HG02588 (cell line): ENCODE measurements at regions not wholly inside any gene's neighbourhood (a gene's known extent, or its start where the extent isn't known, plus 50 kb on each side); places are given as distances from the start of the nearest gene placed in this dataset.
"Not testable (repeated sequence)": the region's sequence is repeated elsewhere in the genome, so short reads cannot be mapped to it uniquely, and the experiment has no call there.

Experiments used
- ATAC-seq: cut with Tn5 transposase; IDR thresholded peaks from one replicate; pipeline ENCODE4 v1.9.1; 2021; ENCODE audit warnings: mild to moderate bottlenecking, moderate library complexity; ENCODE audit not compliant: unreplicated experiment

- ATAC-seq, result no peak
Observed at GRCh38 chr11:71334191-71334590, 81.8 kb upstream of the SHANK2 start.

- no peak for ATAC-seq
Observed at GRCh38 chr11:71333473-71333872, 81.1 kb upstream of the SHANK2 start.

GRCh38 chr11:71332447-71332846 is 80.1 kb upstream of the SHANK2 start:
- ATAC-seq, result no peak

DNA sequence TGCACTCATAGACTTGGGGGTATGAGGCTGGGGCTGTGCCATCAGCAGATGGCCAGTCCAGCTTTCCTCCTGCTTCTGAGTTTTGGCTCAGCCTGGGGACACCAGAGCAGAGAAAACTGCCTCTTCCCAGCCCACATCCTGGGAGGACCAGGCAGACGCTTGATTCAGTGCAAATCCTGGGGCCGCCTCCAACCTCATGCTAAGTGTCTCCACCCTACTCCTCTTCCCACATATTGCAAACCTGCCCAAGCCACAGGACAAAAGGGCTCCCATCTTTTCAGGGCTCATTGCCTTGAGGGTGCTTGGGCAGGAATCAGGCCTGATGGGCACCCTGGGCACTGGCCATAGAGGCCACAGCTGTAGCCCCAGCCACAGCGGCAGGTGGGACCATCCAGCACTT is 79.7 kb upstream of the SHANK2 start:
- ATAC-seq, result no peak

- ATAC-seq, result no peak
Observed at GRCh38 chr11:71331631-71332030, 79.3 kb upstream of the SHANK2 start.

- no peak for ATAC-seq
Observed at GRCh38 chr11:71330996-71331395, 78.6 kb upstream of the SHANK2 start.

DNA sequence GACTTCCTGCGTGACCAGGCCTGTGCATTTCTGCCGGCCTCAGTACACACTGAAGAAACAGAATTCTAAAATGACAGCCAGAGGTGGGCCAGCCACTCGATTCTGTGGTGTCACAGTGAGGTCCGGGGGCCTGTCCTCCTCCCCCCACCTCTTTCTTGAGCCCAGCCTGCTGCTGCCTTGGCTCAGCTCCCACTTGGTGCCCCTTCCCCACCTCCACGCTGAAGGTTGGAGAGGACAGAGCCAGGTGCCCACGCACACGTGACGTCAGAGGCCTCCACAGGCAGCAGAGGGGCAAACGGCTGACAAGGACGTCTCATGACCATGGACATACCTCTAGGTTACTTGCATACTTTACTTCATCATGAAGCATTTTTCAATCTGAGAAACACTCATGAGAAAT is 78.0 kb upstream of the SHANK2 start:
- ATAC-seq, result no peak

DNA sequence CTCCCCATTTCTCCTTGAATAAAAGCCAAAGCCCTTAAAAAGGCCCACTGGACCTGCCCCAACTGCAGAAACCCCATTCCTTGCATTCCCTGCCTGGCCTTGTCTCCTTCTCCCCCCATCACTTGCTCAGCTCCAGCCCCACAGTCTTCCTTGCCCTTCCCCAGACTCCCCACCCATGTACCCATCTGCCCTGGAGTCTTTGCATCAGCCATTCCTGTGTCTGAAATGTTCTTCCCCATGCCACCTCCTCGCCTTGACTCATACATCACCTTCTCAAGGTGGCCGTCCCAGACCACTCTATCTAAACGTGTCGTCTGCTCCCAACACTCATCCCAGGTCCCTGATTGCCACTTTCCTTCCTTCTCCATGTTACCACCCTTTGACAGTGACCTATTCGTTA is 77.4 kb upstream of the SHANK2 start:
- no peak for ATAC-seq

GRCh38 chr11:71329165-71329510 is 76.8 kb upstream of the SHANK2 start:
- ATAC-seq, result no peak

DNA sequence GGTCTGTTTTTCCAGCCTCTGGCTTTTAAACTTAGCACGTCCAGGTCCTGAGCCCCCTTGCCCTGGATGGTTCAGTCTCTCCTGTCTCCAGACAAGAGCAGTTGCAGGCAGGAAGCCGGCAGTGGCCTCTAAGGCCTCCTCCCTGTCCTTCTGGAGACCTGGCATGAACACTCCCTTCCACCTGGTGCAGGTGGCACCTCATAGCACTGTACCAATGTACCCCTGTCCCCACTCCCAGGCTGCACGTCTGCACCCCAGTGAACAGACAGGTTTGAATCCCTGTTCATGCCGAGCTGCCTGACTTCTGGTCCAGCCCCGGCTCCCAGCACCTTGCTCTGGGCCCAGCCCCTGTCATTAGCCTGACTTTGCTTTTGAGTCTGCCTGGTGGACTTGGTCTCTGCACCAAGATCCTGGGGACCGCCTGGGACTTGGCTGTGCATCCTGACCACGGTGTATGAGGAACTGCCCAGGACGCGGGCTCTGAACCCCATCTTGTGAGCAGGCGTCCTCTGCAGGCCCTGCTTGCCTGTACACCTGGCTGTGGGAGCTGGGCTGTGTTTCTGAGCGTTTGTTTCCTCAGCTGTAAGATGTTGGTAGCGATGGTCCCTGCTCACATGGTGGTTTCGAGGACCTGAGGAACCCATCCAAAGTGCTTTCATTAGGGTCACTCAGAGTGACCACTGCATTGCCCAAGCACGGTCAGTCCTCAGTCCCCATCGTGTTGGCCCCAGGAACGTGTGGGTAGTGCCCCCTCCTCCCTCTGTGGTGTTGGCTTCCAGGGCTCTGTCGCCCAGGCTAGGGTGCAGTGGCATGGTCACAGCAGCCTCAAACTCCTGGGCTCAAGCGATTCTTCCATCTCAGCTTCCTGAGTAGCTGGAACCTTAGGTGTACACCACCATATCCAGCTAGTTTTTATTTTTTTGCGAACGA is 75.0 kb upstream of the SHANK2 start:
- no peak for ATAC-seq

DNA sequence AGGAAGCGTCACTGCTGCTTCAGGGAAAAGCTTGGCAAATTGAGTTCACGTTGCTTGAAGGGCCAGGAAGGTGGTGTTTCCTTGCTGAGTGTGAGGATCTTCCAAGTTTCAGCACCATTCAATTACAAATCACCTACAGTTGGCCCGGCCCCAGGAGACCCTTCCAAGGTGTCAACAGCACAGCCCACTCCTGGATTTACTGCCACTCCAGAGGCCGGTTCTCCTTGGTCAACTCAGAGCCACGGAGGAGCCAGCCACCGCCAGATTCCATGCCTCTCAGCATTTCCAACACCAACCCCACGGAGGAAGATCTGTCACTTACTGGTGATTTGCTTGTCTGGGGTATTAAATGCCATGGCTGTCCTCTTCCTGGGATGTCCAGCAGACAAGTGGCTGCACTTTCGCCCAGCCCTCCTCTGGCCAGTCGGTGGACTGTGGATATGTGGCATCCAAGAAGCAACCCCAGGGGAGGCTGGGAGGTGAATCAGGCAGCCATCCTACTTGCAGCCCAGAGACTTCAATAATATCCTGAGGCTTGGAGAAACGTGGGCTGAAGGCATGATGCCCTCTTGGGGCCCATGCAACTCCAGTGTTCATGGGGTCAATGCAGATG is 74.1 kb upstream of the SHANK2 start:
- no peak for ATAC-seq

GRCh38 chr11:71325418-71326327 is 73.3 kb upstream of the SHANK2 start:
- no peak for ATAC-seq

DNA sequence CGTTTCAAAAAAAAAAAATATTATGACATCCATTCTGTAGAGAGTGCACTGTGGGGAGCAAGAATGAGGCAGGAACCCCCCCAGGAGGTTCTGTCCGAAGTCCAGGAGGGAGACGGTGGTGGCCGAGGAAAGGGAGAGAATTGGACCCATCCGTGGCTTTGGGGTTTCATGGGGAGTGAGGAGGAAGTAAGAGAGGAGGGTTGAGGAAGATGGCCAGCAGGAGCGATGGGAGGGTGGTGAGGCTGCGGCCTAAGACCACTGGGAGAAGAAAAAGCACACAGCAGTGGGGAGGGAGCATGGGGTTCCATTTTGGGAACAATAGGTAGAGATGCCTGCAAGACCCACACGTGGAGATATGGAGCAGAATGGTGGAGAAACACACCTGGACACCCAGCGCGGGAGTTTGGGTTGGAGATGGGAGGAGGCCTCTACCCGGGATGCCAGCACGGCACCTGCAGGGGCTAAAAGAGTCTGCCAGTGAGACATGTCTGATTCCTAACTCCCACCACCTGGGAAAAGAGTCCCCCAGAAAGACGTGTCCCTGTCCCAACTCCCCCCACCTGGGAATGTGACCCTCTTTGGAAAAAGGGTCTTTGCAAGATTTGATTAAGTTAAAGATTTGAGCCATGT is 72.5 kb upstream of the SHANK2 start:
- ATAC-seq, result no peak

- no peak for ATAC-seq
Observed at GRCh38 chr11:71323876-71324526, 71.6 kb upstream of the SHANK2 start.

DNA sequence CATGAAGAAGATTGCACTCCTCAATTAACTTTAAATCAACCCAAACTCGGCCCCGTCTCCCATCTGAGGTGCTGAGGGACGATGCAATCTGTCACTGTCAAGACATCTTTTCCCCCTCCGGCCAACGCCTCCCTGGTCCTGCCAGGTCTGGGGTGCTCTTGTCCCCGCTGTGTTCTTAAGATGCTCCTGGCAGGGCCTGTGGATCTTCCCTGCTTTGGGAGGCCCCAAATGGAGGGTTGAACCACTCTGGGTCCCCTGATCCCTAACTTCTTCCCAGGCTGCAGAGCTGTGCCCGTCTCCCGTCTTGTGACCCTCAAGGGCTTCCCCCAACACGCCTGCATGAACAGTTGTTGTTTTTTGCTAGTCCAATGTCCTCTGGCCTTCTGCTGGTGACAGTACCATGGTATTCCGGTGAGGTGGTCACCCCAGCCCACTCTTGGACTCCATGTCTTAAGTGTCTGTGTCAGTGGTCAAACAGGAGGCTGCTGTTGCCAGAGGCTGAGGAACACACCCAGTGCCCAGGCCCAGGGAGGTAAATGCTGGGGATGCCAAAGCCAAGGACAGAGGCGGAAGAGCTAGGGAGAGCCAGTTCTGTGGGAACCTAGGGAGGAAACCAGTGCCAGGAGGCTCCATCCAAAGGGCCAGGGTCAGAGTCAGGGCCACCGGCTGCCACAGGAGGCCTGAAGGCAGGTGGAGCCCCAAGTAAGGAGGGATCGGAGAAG is 70.6 kb upstream of the SHANK2 start:
- no peak for ATAC-seq

DNA sequence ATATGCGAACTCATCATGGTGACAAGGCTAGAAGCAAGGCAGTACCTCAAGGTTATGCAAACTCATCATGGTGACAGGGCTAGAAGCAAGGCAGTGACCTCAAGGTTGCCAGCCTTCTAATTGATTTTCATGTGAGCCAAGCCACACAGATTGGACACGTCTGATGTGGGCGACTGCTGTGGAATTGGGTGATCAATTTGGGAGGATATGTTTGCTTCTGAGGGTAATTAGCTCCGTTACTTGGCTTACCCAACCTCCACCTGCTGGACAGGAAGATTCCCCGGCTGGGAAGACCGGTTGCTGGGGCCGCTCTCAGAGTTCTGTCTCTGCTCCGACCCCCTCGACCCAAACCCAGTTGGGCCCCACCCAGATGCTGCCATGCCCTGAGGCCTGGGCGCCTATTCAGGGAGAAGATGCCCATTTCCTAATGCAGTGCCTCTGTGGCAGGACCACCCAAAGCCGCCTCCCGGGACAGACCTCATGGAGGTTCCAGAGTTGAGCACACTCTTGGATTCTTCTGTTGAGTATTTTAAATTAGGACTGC is 69.9 kb upstream of the SHANK2 start:
- no peak for ATAC-seq

GRCh38 chr11:71321433-71322191 is 69.2 kb upstream of the SHANK2 start:
- ATAC-seq, result no peak

- no peak for ATAC-seq
Observed at GRCh38 chr11:71316701-71317100, 64.3 kb upstream of the SHANK2 start.

DNA sequence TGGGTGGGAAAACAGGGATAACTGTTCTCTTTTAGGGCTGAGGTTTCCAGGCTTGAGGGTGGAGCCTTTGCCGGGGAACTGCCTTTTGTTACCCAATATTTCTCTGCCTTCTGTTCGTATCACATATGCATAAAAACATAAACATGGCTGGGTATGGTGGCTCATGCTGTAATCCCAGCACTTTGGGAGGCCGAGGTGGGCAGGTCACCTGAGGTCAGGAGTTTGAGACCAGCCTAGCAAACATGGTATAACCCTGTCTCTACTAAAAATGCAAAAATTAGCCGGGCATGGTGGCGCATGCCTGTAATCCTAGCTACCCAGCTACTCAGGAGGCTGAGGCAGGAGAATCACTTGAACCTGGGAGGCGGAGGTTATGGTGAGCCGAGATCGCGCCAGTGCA is 60.2 kb upstream of the SHANK2 start:
- not testable (repeated sequence) for ATAC-seq
